GM12874 (cell line): ENCODE measurements at regions not wholly inside any gene's neighbourhood (a gene's known extent, or its start where the extent isn't known, plus 50 kb on each side); places are given as distances from the start of the nearest gene placed in this dataset.

ENCODE experiments used
- TF ChIP-seq, protein P1 (sequence below): IDR thresholded peaks from 2 replicates; pipeline ENCODE4 v1.5.1; 2011; ENCODE audit warnings: low read depth, mild to moderate bottlenecking, control low read depth, low read length, moderate library complexity; ENCODE audit not compliant: insufficient read depth

DNA sequence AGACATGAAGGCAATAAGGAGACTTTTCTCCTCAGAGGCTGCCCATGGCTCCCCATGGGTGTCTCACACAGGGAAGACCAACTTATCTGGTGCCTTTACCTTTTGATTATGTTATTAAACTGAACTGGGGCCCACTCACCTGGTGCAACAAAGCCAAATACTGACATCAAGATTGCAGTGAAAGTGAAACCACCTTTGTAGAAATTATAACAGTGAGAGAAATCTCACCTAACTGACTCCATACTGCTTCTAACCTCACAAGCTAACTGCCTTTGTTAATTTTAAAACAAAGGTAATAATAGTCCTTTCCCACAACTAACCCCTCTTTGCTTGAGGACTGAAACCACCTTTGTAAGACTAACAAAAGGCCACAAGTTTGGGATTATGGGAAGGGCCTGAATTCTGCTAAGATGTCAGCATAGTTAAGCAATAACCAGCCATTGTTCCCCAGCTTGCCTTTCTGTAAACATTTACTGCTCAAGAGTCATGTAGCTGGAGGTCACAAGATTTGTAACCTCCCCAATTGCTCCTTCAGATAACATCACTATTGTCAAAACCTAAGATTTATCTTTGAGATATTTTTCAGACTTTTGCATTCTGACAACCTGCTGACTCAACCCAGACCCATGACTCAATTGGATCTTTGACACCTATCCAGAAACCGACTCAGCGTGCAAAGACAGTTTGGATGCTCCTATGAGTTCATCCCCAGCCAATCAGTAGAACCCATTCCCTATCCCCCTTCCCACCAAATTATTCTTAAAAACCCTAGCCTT, 420.3 kb upstream of the CFAP20DC start:
- TF ChIP-seq, protein P1, sequence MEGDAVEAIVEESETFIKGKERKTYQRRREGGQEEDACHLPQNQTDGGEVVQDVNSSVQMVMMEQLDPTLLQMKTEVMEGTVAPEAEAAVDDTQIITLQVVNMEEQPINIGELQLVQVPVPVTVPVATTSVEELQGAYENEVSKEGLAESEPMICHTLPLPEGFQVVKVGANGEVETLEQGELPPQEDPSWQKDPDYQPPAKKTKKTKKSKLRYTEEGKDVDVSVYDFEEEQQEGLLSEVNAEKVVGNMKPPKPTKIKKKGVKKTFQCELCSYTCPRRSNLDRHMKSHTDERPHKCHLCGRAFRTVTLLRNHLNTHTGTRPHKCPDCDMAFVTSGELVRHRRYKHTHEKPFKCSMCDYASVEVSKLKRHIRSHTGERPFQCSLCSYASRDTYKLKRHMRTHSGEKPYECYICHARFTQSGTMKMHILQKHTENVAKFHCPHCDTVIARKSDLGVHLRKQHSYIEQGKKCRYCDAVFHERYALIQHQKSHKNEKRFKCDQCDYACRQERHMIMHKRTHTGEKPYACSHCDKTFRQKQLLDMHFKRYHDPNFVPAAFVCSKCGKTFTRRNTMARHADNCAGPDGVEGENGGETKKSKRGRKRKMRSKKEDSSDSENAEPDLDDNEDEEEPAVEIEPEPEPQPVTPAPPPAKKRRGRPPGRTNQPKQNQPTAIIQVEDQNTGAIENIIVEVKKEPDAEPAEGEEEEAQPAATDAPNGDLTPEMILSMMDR = no peak

DNA sequence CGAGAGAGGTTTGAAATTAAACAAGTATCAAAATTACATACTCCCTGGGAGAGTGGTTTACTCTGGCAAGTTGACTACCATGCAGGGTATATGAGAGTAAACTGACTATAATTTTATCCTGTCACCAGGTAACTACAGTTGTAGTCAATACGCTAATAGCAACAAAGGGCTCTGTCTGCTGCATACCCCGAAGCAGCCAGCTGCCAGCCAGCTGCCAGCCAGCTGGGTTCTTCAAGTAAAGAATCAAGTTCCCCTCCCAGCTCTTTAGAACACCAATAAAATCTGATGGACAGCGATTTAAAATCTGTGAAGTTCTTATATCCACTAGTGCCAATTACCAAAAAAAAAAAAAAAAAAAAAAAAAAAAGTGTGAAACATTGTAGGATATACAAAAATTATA, 417.7 kb upstream of the CFAP20DC start:
- TF ChIP-seq, protein P1 = no peak

DNA sequence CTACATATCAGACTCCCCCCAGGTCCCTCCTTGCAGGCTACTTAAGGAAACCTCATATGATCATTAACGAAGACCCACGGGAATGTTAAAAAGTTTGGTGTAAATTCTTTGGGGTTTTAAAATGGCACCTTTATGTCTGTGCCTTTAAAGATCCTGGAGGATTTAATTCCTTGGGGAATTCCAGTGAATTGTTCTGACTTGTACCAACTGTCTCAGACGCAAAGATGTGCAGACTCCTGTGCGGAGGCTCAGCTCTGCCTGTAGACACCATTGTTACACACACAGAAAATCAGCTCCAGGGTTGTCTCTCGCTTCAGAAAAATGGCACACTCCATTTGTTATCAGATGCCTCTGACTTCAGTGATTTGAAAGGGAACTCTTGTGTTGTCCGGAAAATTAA, 414.4 kb upstream of the CFAP20DC start:
- TF ChIP-seq, protein P1 = no peak

DNA sequence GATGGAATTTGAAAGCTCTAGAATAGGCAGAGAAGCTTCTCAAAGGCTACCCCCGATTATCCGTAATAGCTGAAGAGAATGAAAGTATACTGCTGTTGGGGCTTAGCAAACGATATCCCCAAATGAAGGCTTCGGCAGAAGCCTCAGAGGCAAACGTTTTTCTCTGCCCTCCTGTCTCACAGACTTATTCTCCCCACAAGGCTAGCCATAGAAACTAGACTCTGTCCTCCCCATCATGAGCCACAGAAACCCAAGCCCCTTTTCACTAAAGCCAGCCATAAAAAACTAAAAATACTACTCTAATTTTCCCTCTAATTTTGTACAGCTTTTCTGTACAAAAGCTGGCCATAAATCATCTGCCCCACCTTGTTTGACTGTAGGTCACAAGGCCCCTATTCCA, 413.4 kb upstream of the CFAP20DC start:
- TF ChIP-seq, protein P1 = no peak

DNA sequence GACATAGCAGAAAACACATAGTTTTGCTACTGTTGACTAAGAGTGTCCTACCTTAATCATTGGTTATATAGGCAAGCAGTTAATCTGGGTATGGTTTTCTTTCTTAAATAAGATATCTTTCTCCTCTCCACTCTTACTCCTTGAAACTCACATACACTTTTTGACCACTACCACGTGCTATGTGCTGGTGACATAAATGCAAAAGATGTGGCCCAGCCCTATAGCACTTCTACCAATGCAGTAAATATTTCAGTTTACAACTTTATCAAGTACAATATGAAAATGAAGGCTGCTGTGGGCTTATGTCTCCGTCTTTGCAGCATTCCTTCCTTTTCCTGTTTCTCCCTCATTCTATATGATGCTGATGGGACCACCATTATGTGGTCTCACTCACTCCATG, 410.2 kb upstream of the CFAP20DC start:
- TF ChIP-seq, protein P1 = no peak

DNA sequence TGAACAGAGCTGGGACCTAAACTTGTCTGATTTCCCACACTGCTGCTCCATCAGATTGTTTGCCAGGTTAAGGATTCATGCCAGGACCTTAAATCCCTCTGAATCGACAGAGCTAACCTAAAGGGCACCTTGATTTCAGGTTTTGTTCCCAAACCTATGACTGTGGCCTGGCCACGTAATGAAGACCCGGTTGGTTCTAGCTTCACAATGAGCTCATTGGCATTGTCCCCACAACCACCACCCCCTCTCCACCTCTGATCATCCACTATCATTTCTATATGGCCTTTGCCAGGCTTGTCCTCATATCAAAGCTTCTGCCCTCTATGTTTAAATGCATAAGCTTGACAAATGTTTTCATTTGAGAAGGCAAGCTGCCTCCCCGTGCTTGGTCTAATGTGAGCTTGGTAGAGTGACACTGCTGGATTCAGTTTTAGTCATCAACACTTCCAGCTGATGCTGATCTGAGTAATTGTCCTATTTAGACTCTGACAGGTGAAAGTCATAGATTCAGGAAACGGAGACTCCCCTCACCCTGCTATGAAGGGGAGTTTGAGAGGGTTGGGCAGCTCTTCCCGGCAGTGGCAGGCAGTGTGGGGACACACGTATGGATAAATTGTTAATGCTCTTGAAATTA, 407.1 kb upstream of the CFAP20DC start:
- TF ChIP-seq, protein P1 = no peak

DNA sequence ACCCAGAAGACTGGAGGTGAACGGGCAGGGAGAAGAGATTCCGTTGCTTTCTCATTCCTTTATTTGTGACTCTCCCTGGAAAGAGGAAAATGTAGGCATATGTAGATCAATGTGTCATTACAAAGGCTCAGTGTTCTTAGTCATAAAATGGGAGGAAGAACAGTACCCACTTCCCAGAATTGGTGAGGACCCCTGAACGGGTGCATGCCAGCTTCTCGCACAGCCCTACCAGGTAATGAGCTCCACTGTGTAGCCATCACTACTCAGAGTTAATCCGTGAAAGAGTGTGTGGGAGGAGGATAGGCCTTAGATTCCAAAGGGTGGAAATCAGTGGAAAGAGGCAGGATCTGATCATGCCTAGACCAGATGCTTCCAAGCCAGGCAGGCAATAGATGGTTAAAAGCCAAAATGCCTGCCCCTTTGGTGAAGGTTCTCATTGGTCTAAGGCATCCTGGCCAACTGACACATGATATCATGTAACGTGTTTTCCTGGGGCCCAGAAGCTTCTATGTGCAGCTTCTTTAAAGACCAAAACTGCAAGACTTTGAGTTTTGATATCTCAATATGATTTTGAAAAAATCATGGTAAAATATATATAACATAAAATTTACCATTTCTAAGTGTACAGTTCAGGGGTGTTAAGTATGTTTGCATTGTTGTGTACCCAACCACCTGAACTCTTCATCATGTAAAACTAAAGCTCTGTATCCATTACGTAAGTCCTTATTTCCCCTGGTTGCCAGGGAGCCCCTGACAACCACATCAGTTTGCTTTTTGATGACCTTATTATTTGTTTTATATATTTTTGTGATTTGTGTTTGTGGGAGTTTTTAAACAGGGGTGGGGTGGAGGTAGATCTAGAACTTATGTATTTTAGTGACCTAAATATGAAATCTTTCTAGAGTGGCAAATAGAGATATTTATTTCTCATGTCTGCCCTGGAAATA, 402.2 kb upstream of the CFAP20DC start:
- TF ChIP-seq, protein P1 = no peak
